Left ventricle myocardium inferior (tissue), 1 donor: ENCODE measurements at regions not wholly inside any gene's neighbourhood (a gene's known extent, or its start where the extent isn't known, plus 50 kb on each side); places are given as distances from the start of the nearest gene placed in this dataset.

ENCODE experiments used
- DNase-seq: peaks from one replicate; pipeline ENCODE4 v3.0.0-alpha.2; 2020
- H3K27ac ChIP-seq: fragments of 200-600 bp; replicated peaks from 2 replicates; pipeline ENCODE4 v1.8.0; 2021
- H3K27me3 ChIP-seq: fragments of 200-600 bp; 2 replicates; pipeline ENCODE4 v1.8.0; 2021; ENCODE audit warnings: low read depth
- H3K36me3 ChIP-seq: fragments of 200-600 bp; 2 replicates; pipeline ENCODE4 v1.8.0; 2021
- H3K4me1 ChIP-seq: fragments of 200-600 bp; 2 replicates; pipeline ENCODE4 v1.8.0; 2021
- H3K4me3 ChIP-seq: fragments of 200-600 bp; 2 replicates; pipeline ENCODE4 v1.8.0; 2021; ENCODE audit warnings: mild to moderate bottlenecking, moderate library complexity
- H3K9me3 ChIP-seq: fragments of 200-600 bp; replicated peaks from 2 replicates; pipeline ENCODE4 v1.8.0; 2021
- CTCF ChIP-seq: fragments of 200-600 bp; IDR thresholded peaks from 2 replicates; pipeline ENCODE4 v1.8.0; 2021; ENCODE audit warnings: antibody characterized with exemption, mild to moderate bottlenecking, borderline replicate concordance
- intact Hi-C: fragments of 100-400 bp; cut with micrococcal nuclease; formaldehyde crosslinking; loops from one replicate; pipeline ENCODE4 v1.11.0; 2022
- donor health status: DM: no; HTN: yes; CAD: no; lungs with severe emphysema.

- Histone ChIP-seq H3K27me3 (no peaks in the 10 kb centered on the region), H3K4me3 (no peak overlapping the region), H3K27ac (no peak overlapping the region), H3K9me3 (no peaks in the 10 kb centered on the region), H3K36me3 (no peaks in the 10 kb centered on the region), H3K4me1 (no peaks in the 10 kb centered on the region)
- DNase-seq, result no peak
- intact Hi-C loops, result no loop called here
- TF ChIP-seq CTCF, result no peak
Observed at GRCh38 chr1:95438218-95438948, 204.4 kb downstream of the RWDD3 start.

GRCh38 chr1:95440511-95440910 is 206.5 kb downstream of the RWDD3 start:
- no peak overlapping the region for H3K27ac ChIP-seq
- H3K4me3 ChIP-seq, result no peak overlapping the region
- H3K4me1 ChIP-seq, result no peaks in the 10 kb centered on the region
- DNase-seq, result no peak
- H3K9me3 ChIP-seq, result no peaks in the 10 kb centered on the region
- no peaks in the 10 kb centered on the region for H3K36me3 ChIP-seq
- TF ChIP-seq CTCF, result no peak
- intact Hi-C loops, result no loop called here
- no peaks in the 10 kb centered on the region for H3K27me3 ChIP-seq

GRCh38 chr1:95449516-95449915 is 215.5 kb downstream of the RWDD3 start:
- TF ChIP-seq CTCF, result no peak
- no peaks in the 10 kb centered on the region for H3K36me3 ChIP-seq
- H3K9me3 ChIP-seq, result peaks cover 18% of the 10 kb centered on the region
- H3K27me3 ChIP-seq, result no peaks in the 10 kb centered on the region
- H3K4me1 ChIP-seq, result no peaks in the 10 kb centered on the region
- no peak for DNase-seq
- no peak overlapping the region for H3K4me3 ChIP-seq
- intact Hi-C loops, result no loop called here
- no peak overlapping the region for H3K27ac ChIP-seq

- no peak for DNase-seq
- intact Hi-C loops, result no loop called here
- H3K36me3 ChIP-seq, result no peaks in the 10 kb centered on the region
- H3K4me1 ChIP-seq, result no peaks in the 10 kb centered on the region
- H3K9me3 ChIP-seq, result peaks cover 31% of the 10 kb centered on the region
- no peak overlapping the region for H3K4me3 ChIP-seq
- H3K27me3 ChIP-seq, result no peaks in the 10 kb centered on the region
- TF ChIP-seq CTCF, result no peak
- H3K27ac ChIP-seq, result no peak overlapping the region
Observed at GRCh38 chr1:95451054-95451453, 217.0 kb downstream of the RWDD3 start.

GRCh38 chr1:95451904-95452303 is 217.9 kb downstream of the RWDD3 start:
- H3K4me1 ChIP-seq, result no peaks in the 10 kb centered on the region
- H3K9me3 ChIP-seq, result peaks cover 39% of the 10 kb centered on the region
- H3K27ac ChIP-seq, result no peak overlapping the region
- H3K4me3 ChIP-seq, result no peak overlapping the region
- no peaks in the 10 kb centered on the region for H3K36me3 ChIP-seq
- intact Hi-C loops, result no loop called here
- TF ChIP-seq CTCF, result no peak
- DNase-seq, result no peak
- H3K27me3 ChIP-seq, result no peaks in the 10 kb centered on the region

- DNase-seq, result no peak
- H3K27ac ChIP-seq, result no peak overlapping the region
- no peaks in the 10 kb centered on the region for H3K36me3 ChIP-seq
- TF ChIP-seq CTCF, result no peak
- no peaks in the 10 kb centered on the region for H3K27me3 ChIP-seq
- H3K4me3 ChIP-seq, result no peak overlapping the region
- H3K4me1 ChIP-seq, result no peaks in the 10 kb centered on the region
- intact Hi-C loops, result no loop called here
- peaks cover 38% of the 10 kb centered on the region for H3K9me3 ChIP-seq
Observed at GRCh38 chr1:95453053-95453452, 219.0 kb downstream of the RWDD3 start.
